OCI-LY3 (cell line): ENCODE measurements at regions not wholly inside any gene's neighbourhood (a gene's known extent, or its start where the extent isn't known, plus 50 kb on each side); places are given as distances from the start of the nearest gene placed in this dataset.

Experiments
- H2AFZ ChIP-seq: fragments of 200-600, 300-600 bp; shearing (Covaris generic); 2 replicates; pipeline ENCODE4 v1.6.0; 2014; ENCODE audit warnings: antibody characterized with exemption, low read depth, low read length
- H3K27ac ChIP-seq: fragments of 200-600, 300-600 bp; sonication (generic); 2 replicates; pipeline ENCODE4 v1.5.1; 2014; ENCODE audit warnings: mild to moderate bottlenecking, low read length, moderate library complexity, mixed read lengths
- H3K27me3 ChIP-seq: fragments of 200-600, 300-600 bp; sonication (generic); 2 replicates; pipeline ENCODE4 v1.6.1; 2014; ENCODE audit warnings: low read depth, low read length, mixed read lengths
- H3K36me3 ChIP-seq: fragments of 200-600, 300-600 bp; sonication (generic); replicated peaks from 2 replicates; pipeline ENCODE3; 2014; ENCODE audit warnings: low read depth, low read length, mixed read lengths
- H3K4me1 ChIP-seq: fragments of 300-600, 200-600 bp; sonication (generic); 2 replicates; pipeline ENCODE4 v1.6.1; 2014; ENCODE audit warnings: low read length, mixed read lengths
- H3K4me2 ChIP-seq: fragments of 200-600, 300-600 bp; sonication (generic); 2 replicates; pipeline ENCODE4 v1.6.1; 2014; ENCODE audit warnings: low read length, mixed read lengths
- H3K4me3 ChIP-seq: fragments of 300-600, 200-600 bp; sonication (generic); 2 replicates; pipeline ENCODE4 v1.5.1; 2014; ENCODE audit warnings: antibody characterized with exemption, mild to moderate bottlenecking, low read length, moderate library complexity
- H3K79me2 ChIP-seq: fragments of 300-600, 200-600 bp; shearing (Covaris generic); 2 replicates; pipeline ENCODE4 v1.6.1; 2014; ENCODE audit warnings: mild to moderate bottlenecking, low read length, mixed read lengths
- H3K9ac ChIP-seq: fragments of 300-600, 200-600 bp; shearing (Covaris generic); 2 replicates; pipeline ENCODE4 v1.6.0; 2014; ENCODE audit warnings: mild to moderate bottlenecking, low read length, moderate library complexity
- H3K9me3 ChIP-seq: fragments of 200-600, 300-600 bp; shearing (Covaris generic); 2 replicates; pipeline ENCODE4 v1.6.1; 2014; ENCODE audit warnings: low read length, mixed read lengths; ENCODE audit not compliant: insufficient read depth
- H4K20me1 ChIP-seq: fragments of 200-600, 300-600 bp; sonication (generic); 2 replicates; pipeline ENCODE4 v1.6.1; 2016; ENCODE audit warnings: low read length, mixed read lengths; ENCODE audit not compliant: insufficient read depth
- EZH2phosphoT487 ChIP-seq: fragments of 200-600 bp; shearing (Covaris generic); IDR thresholded peaks from 2 replicates; pipeline ENCODE4 v1.6.1; 2018; ENCODE audit warnings: antibody characterized with exemption, mixed run types, low read depth
- TF ChIP-seq, protein P1 (sequence below): fragments of 200-600, 300-600 bp; sonication (generic); IDR thresholded peaks from 2 replicates; pipeline ENCODE4 v1.5.1; 2014; ENCODE audit warnings: antibody characterized with exemption, low read length, low read depth

DNA sequence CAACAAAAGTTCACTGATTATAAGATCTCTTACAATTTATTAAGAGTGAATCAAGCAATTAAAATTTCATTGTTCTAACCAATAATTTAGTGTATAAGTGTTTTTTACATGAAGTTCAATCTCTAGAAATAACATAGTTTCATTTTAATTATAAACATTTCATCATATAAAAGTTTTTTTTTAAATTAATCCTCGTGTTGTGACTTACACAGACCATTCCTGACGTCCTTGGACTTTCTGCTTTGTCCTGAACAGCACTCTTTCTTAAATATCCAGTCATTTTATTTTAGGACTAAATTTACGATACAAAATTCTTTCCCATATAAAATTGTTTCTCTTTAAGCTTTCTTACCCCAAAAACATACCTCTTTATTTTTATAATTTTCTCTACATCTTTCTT, 841.7 kb upstream of the POU3F4 start:
- H3K27ac ChIP-seq, result no peak overlapping the region
- H3K27me3 ChIP-seq, result no peaks in the 10 kb centered on the region
- H3K4me1 ChIP-seq, result no peaks in the 10 kb centered on the region
- TF ChIP-seq, protein P1, sequence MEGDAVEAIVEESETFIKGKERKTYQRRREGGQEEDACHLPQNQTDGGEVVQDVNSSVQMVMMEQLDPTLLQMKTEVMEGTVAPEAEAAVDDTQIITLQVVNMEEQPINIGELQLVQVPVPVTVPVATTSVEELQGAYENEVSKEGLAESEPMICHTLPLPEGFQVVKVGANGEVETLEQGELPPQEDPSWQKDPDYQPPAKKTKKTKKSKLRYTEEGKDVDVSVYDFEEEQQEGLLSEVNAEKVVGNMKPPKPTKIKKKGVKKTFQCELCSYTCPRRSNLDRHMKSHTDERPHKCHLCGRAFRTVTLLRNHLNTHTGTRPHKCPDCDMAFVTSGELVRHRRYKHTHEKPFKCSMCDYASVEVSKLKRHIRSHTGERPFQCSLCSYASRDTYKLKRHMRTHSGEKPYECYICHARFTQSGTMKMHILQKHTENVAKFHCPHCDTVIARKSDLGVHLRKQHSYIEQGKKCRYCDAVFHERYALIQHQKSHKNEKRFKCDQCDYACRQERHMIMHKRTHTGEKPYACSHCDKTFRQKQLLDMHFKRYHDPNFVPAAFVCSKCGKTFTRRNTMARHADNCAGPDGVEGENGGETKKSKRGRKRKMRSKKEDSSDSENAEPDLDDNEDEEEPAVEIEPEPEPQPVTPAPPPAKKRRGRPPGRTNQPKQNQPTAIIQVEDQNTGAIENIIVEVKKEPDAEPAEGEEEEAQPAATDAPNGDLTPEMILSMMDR, result no peak
- no peak for TF ChIP-seq EZH2phosphoT487
- H3K79me2 ChIP-seq, result no peaks in the 10 kb centered on the region
- H4K20me1 ChIP-seq, result no peaks in the 10 kb centered on the region
- no peak overlapping the region for H3K9ac ChIP-seq
- H3K9me3 ChIP-seq, result no peaks in the 10 kb centered on the region
- no peak overlapping the region for H3K4me2 ChIP-seq
- H3K4me3 ChIP-seq, result no peak overlapping the region
- H2AFZ ChIP-seq, result no peak overlapping the region
- no peaks in the 10 kb centered on the region for H3K36me3 ChIP-seq

DNA sequence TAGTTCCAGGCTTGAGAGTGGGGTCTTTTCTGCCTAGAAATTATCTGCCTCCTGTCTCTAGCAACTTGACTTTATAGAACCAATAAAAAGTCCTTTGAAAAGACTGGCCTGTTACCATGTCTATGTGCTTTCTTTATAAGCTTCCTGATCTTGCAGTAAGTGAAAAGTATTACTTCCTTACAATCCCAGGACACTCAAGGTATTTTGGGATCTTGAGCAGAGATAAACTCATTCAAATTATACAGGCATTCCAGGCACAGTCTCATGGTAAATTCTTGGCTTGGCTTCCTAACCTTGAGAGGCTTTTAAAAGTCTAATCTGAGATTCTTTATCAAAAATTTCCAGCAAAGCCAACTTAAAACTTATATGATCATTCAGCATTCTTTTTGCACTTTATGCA, 833.0 kb upstream of the POU3F4 start:
- Histone ChIP-seq H3K4me3 (no peak overlapping the region), H3K4me2 (no peak overlapping the region), H4K20me1 (no peaks in the 10 kb centered on the region), H2AFZ (no peak overlapping the region), H3K27ac (no peak overlapping the region), H3K4me1 (peaks cover 6% of the 10 kb centered on the region; the same call in 1 of the 2 replicates), H3K9me3 (no peaks in the 10 kb centered on the region), H3K9ac (no peak overlapping the region), H3K79me2 (no peaks in the 10 kb centered on the region), H3K36me3 (no peaks in the 10 kb centered on the region), H3K27me3 (no peaks in the 10 kb centered on the region)
- no peak for TF ChIP-seq EZH2phosphoT487
- TF ChIP-seq, protein P1, result no peak

DNA sequence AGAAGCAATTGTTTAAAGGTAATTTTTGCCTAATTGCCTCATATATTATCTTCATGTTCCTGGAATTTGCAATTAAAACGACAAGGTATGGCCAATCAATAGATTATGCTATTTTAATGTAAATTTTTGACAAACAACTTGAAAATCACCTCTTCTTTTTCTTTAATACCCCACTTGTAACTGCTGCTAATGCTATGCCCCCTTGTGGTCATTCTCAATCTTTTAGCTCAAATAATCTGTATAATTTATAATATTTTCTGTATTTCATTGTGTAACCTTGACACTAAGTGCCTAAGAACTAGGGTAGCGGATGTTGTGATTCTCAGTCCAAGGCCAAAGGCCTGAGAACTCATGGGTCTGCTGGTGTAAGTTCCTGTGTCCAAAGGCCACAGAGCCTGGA, 831.7 kb upstream of the POU3F4 start:
- no peak for TF ChIP-seq EZH2phosphoT487
- TF ChIP-seq, protein P1, result peak; percentile 40
- no peaks in the 10 kb centered on the region for H3K9me3 ChIP-seq
- peaks cover 6% of the 10 kb centered on the region; the same call in 1 of the 2 replicates for H3K4me1 ChIP-seq
- no peaks in the 10 kb centered on the region for H3K36me3 ChIP-seq
- H3K27me3 ChIP-seq, result no peaks in the 10 kb centered on the region
- H3K4me3 ChIP-seq, result no peak overlapping the region
- H3K9ac ChIP-seq, result no peak overlapping the region
- no peak overlapping the region for H3K27ac ChIP-seq
- no peaks in the 10 kb centered on the region for H3K79me2 ChIP-seq
- no peak overlapping the region for H3K4me2 ChIP-seq
- no peaks in the 10 kb centered on the region for H4K20me1 ChIP-seq
- H2AFZ ChIP-seq, result 0 out of 2 replicates have a peak overlapping the region, but pooled peaks have one; percentile 21

DNA sequence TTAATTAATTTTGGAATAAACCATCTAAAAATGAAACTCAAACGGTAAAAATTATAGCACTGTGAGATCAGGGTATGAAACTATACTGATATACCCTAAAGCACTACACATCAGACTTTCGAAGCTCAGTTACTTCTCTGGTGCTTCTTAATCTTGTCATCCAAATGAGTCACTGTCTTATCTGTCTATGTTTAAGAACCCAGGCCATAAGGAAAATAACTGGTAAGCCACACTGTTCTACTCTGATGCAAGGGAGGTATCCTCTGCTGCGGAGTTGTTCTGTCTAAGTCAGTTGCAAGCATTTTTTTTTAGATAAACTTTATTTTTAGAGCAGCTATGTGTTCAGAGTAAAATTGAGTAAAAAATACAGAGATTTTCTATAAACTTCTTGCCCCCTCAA, 830.8 kb upstream of the POU3F4 start:
- H3K4me1 ChIP-seq, result peaks cover 6% of the 10 kb centered on the region; the same call in 1 of the 2 replicates
- no peak overlapping the region for H3K9ac ChIP-seq
- H3K4me3 ChIP-seq, result no peak overlapping the region
- no peaks in the 10 kb centered on the region for H3K9me3 ChIP-seq
- no peaks in the 10 kb centered on the region for H3K36me3 ChIP-seq
- no peak for TF ChIP-seq EZH2phosphoT487
- TF ChIP-seq, protein P1, result no peak
- no peak overlapping the region for H3K27ac ChIP-seq
- no peaks in the 10 kb centered on the region for H3K27me3 ChIP-seq
- H4K20me1 ChIP-seq, result no peaks in the 10 kb centered on the region
- H3K79me2 ChIP-seq, result no peaks in the 10 kb centered on the region
- 0 out of 2 replicates have a peak overlapping the region, but pooled peaks have one; percentile 21 for H2AFZ ChIP-seq
- no peak overlapping the region for H3K4me2 ChIP-seq
